CD14-positive monocyte (primary cell): ENCODE measurements at regions not wholly inside any gene's neighbourhood (a gene's known extent, or its start where the extent isn't known, plus 50 kb on each side); places are given as distances from the start of the nearest gene placed in this dataset.

ENCODE experiments used
- DNase-seq, 3 donors: peaks; one replicate each; pipeline ENCODE4 v3.0.0-alpha.2; 2011 to 2022
- H2AFZ ChIP-seq: 2 replicates; pipeline ENCODE4 v1.6.0; 2012; ENCODE audit warnings: mild to moderate bottlenecking, low read depth, low read length, inconsistent platforms; ENCODE audit not compliant: insufficient read depth, poor library complexity, severe bottlenecking
- H3K27ac ChIP-seq, 2 donors: 1 replicate in 1 of 2; 2 replicates in 1 of 2; pipeline ENCODE4 v1.5.1; 2012 to 2013; ENCODE audit warnings: low read length in 2 of 2, control low read depth in 1 of 2, inconsistent platforms in 1 of 2, low read depth in 1 of 2, mild to moderate bottlenecking in 1 of 2
- H3K27me3 ChIP-seq, 2 donors: one replicate each; pipeline versions ENCODE4 v1.6.0 to v1.6.1; 2011 to 2013; ENCODE audit warnings: low read length in 2 of 2; ENCODE audit not compliant: control insufficient read depth in 2 of 2, insufficient read depth in 2 of 2
- H3K36me3 ChIP-seq, 2 donors: replicated peaks in 1 of 2; 1 replicate in 1 of 2; 2 replicates in 1 of 2; pipeline versions ENCODE4 v1.5.1 to v1.6.1; 2012 to 2013; ENCODE audit warnings: low read length in 2 of 2, control low read depth in 1 of 2, inconsistent platforms in 1 of 2, mild to moderate bottlenecking in 1 of 2; ENCODE audit not compliant: insufficient read depth in 2 of 2, control insufficient read depth in 1 of 2
- H3K4me1 ChIP-seq, 2 donors: 1 replicate in 1 of 2; 2 replicates in 1 of 2; pipeline versions ENCODE4 v1.5.1 to v1.6.1; 2012 to 2013; ENCODE audit warnings: low read length in 2 of 2, control low read depth in 1 of 2, inconsistent platforms in 1 of 2, mild to moderate bottlenecking in 1 of 2, moderate library complexity in 1 of 2; ENCODE audit not compliant: insufficient read depth in 2 of 2, control insufficient read depth in 1 of 2
- H3K4me2 ChIP-seq: replicated peaks from 2 replicates; pipeline ENCODE3; 2012; ENCODE audit warnings: low read length, moderate library complexity, mild to moderate bottlenecking; ENCODE audit not compliant: poor library complexity, severe bottlenecking; ENCODE audit errors: extremely low read depth
- H3K4me3 ChIP-seq, 3 experiments: fragments of 200-600 bp in 1 of 3; sonication (generic) in 1 of 3; replicated peaks in 1 of 3; 1 replicate in 2 of 3; 2 replicates in 1 of 3; pipeline ENCODE4 v1.5.1; 2011 to 2013; ENCODE audit warnings: low read length in 3 of 3, mild to moderate bottlenecking in 3 of 3, control low read depth in 2 of 3, low read depth in 2 of 3, inconsistent platforms in 1 of 3, moderate library complexity in 1 of 3
- H3K79me2 ChIP-seq: 2 replicates; pipeline ENCODE4 v1.6.0; 2012; ENCODE audit warnings: mild to moderate bottlenecking, control low read depth, inconsistent platforms, low read length, moderate library complexity; ENCODE audit not compliant: insufficient read depth
- H3K9ac ChIP-seq: 2 replicates; pipeline ENCODE4 v1.6.0; 2017; ENCODE audit warnings: low read length, mild to moderate bottlenecking; ENCODE audit not compliant: insufficient read depth, poor library complexity, severe bottlenecking
- H3K9me3 ChIP-seq, 2 donors: replicated peaks in 1 of 2; 1 replicate in 1 of 2; 2 replicates in 1 of 2; pipeline versions ENCODE4 v1.5.1 to v1.6.1; 2012 to 2013; ENCODE audit warnings: low read length in 2 of 2, control low read depth in 1 of 2; ENCODE audit not compliant: control insufficient read depth in 1 of 2, insufficient read depth in 1 of 2
- H4K20me1 ChIP-seq: 2 replicates; pipeline ENCODE4 v1.6.0; 2012; ENCODE audit warnings: mild to moderate bottlenecking, low read length, control low read depth, moderate library complexity; ENCODE audit not compliant: insufficient read depth
- H3K27ac Mint-ChIP-seq, 7 donors: one replicate each; pipeline ENCODE4 v1.8.0; 2020; ENCODE audit warnings: mild to moderate bottlenecking in 7 of 7, mixed read lengths in 7 of 7, moderate library complexity in 6 of 7, inconsistent platforms in 2 of 7
- H3K27me3 Mint-ChIP-seq, 3 donors: one replicate each; pipeline ENCODE4 v1.8.0; 2021 to 2022; ENCODE audit warnings: low read depth in 3 of 3, mild to moderate bottlenecking in 3 of 3, mixed read lengths in 3 of 3, moderate library complexity in 3 of 3, inconsistent platforms in 1 of 3
- H3K36me3 Mint-ChIP-seq, 2 donors: one replicate each; pipeline ENCODE4 v1.8.0; 2020; ENCODE audit warnings: mixed read lengths in 2 of 2, inconsistent platforms in 1 of 2, mild to moderate bottlenecking in 1 of 2
- H3K4me1 Mint-ChIP-seq: one replicate; pipeline ENCODE4 v1.8.0; 2020; ENCODE audit warnings: mild to moderate bottlenecking, mixed read lengths
- H3K4me3 Mint-ChIP-seq, 2 donors: one replicate each; pipeline ENCODE4 v1.8.0; 2020; ENCODE audit warnings: mild to moderate bottlenecking in 2 of 2, mixed read lengths in 2 of 2, moderate library complexity in 1 of 2
- H3K9me3 Mint-ChIP-seq, 7 donors: one replicate each; pipeline ENCODE4 v1.8.0; 2020 to 2022; ENCODE audit warnings: mixed read lengths in 7 of 7, mild to moderate bottlenecking in 6 of 7, moderate library complexity in 6 of 7, inconsistent platforms in 2 of 7
- WGBS: methylation state at CpG from one replicate; pipeline ENCODE4 v1.1.5; 2013; ENCODE audit warnings: missing lambda C conversion rate; ENCODE audit not compliant: insufficient coverage; 5-methylcytosine and 5-hydroxymethylcytosine counted together
- intact Hi-C, 2 donors: fragments of 100-400 bp; cut with micrococcal nuclease; formaldehyde crosslinking; loops; one replicate each; pipeline versions ENCODE4 v1.15.0 to v1.15.1; 2023
- TF ChIP-seq, protein P1 (sequence below): fragments of 200-600 bp; IDR thresholded peaks from one replicate; pipeline ENCODE4 v1.8.0; 2022; ENCODE audit warnings: antibody characterized with exemption, mild to moderate bottlenecking

DNA sequence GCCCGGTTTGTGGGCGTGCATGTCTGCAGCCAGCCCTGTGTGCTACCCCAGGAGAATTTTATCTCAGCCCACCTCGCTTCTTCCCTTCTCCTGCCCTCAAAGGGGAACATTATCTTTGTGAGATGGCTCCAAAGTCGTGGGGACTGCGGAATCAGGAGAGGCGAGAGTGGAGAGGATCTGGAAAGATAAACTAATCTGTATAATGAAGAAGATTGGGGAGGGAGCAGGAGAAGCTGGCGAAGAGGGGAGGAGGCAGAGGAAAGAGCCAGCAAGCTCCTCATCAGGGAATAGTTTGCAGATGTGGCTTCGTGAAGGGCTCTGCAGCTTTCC lies 310.3 kb downstream of the MATN1 start:
- Mint-ChIP-seq H3K9me3 (peaks cover 0 to 2% (median 0%) of the 10 kb centered on the region in 7 donors), H3K4me1 (no peaks in the 10 kb centered on the region)

GRCh38 chr1:30412241-30413110 lies 310.9 kb downstream of the MATN1 start:
- Histone ChIP-seq H3K9ac (no peak overlapping the region), H2AFZ (no peak overlapping the region), H3K27ac (no peak overlapping the region), H4K20me1 (no peaks in the 10 kb centered on the region), H3K79me2 (no peaks in the 10 kb centered on the region), H3K27me3 (no peaks in the 10 kb centered on the region), H3K4me3 (no peak overlapping the region), H3K4me2 (no peak overlapping the region), H3K36me3 (no peaks in the 10 kb centered on the region), H3K9me3 (no peaks in the 10 kb centered on the region), H3K4me1 (no peaks in the 10 kb centered on the region)
- intact Hi-C loops = no loop called here
- TF ChIP-seq, protein P1, sequence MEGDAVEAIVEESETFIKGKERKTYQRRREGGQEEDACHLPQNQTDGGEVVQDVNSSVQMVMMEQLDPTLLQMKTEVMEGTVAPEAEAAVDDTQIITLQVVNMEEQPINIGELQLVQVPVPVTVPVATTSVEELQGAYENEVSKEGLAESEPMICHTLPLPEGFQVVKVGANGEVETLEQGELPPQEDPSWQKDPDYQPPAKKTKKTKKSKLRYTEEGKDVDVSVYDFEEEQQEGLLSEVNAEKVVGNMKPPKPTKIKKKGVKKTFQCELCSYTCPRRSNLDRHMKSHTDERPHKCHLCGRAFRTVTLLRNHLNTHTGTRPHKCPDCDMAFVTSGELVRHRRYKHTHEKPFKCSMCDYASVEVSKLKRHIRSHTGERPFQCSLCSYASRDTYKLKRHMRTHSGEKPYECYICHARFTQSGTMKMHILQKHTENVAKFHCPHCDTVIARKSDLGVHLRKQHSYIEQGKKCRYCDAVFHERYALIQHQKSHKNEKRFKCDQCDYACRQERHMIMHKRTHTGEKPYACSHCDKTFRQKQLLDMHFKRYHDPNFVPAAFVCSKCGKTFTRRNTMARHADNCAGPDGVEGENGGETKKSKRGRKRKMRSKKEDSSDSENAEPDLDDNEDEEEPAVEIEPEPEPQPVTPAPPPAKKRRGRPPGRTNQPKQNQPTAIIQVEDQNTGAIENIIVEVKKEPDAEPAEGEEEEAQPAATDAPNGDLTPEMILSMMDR = no peak
- no peak overlapping the region for H3K4me3 Mint-ChIP-seq
- DNase-seq = no peak
- no peaks in the 10 kb centered on the region for H3K36me3 Mint-ChIP-seq
- H3K27me3 Mint-ChIP-seq = peaks cover 2 to 7% (median 6%) of the 10 kb centered on the region in 3 donors
- H3K9me3 Mint-ChIP-seq = peaks cover 0 to 2% (median 0%) of the 10 kb centered on the region in 7 donors
- H3K4me1 Mint-ChIP-seq = no peaks in the 10 kb centered on the region
- H3K27ac Mint-ChIP-seq = no peak overlapping the region
- WGBS = 88% methylated on average over 7 of the region's 13 CpGs

More for the DNA sequence above, 310.3 kb downstream of the MATN1 start:
- intact Hi-C loops = no loop called here
- Histone ChIP-seq H3K27ac (no peak overlapping the region), H3K36me3 (no peaks in the 10 kb centered on the region), H3K9me3 (no peaks in the 10 kb centered on the region), H3K4me3 (no peak overlapping the region), H2AFZ (no peak overlapping the region), H3K4me2 (no peak overlapping the region), H3K27me3 (no peaks in the 10 kb centered on the region), H3K79me2 (no peaks in the 10 kb centered on the region), H3K9ac (no peak overlapping the region), H3K4me1 (no peaks in the 10 kb centered on the region), H4K20me1 (no peaks in the 10 kb centered on the region)
- Mint-ChIP-seq H3K4me3 (no peak overlapping the region), H3K27ac (peak overlapping the region in 1 of 7 donors; percentile 32), H3K36me3 (no peaks in the 10 kb centered on the region), H3K27me3 (peaks cover 2 to 8% (median 4%) of the 10 kb centered on the region in 3 donors)
- DNase-seq = no peak
- 73% methylated on average over 6 of the region's 8 CpGs for WGBS
- TF ChIP-seq, protein P1 = no peak
